Stimulated activated memory B cell treated with anti-CD40 and anti-IgM and Interleukin-4, amounts not matched to agents 10 μg/mL and 1 μg/mL and 100 μg/mL, for 72 hours (primary cell): ENCODE measurements at regions not wholly inside any gene's neighbourhood (a gene's known extent, or its start where the extent isn't known, plus 50 kb on each side); places are given as distances from the start of the nearest gene placed in this dataset.
"Not testable (repeated sequence)": the region's sequence is repeated elsewhere in the genome, so short reads cannot be mapped to it uniquely, and the experiment has no call there.

Source experiments
- ATAC-seq: fragments of 150-1000 bp; cut with Tn5 transposase; 2 replicates; pipeline ENCODE4 v1.10.0; 2021
- H3K27ac Mint-ChIP-seq: one replicate; pipeline ENCODE4 v1.8.0; 2022; ENCODE audit warnings: mild to moderate bottlenecking, mixed read lengths
- H3K27me3 Mint-ChIP-seq: one replicate; pipeline ENCODE4 v1.8.0; 2022; ENCODE audit warnings: mixed read lengths
- H3K36me3 Mint-ChIP-seq: one replicate; pipeline ENCODE4 v1.8.0; 2022; ENCODE audit warnings: mixed read lengths
- H3K4me1 Mint-ChIP-seq: one replicate; pipeline ENCODE4 v1.8.0; 2022; ENCODE audit warnings: mixed read lengths
- H3K4me3 Mint-ChIP-seq: one replicate; pipeline ENCODE4 v1.8.0; 2022; ENCODE audit warnings: mild to moderate bottlenecking, moderate library complexity, mixed read lengths
- H3K9me3 Mint-ChIP-seq: one replicate; pipeline ENCODE4 v1.8.0; 2022; ENCODE audit warnings: mixed read lengths

DNA sequence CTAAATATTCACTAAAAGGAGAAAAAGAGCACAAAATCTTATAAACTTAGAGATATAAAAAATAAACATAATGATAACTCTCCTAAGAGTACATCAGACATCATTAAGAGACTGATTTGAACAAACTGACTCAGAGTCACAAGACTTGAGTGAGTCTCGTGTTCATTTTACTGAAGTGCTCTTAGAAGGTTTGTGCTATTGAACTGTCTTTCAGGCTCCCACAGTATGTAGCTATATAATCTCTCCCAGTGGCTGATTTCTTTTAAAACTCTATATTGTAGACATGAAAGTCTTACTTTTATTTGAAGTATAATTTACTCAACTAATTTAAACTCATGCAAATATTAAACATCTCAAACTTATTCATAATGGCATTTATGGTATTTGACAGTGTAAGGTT lies 456.0 kb upstream of the FAM174A start:
- H3K27ac Mint-ChIP-seq, H3K36me3 Mint-ChIP-seq, ATAC-seq, H3K4me3 Mint-ChIP-seq, H3K27me3 Mint-ChIP-seq, H3K9me3 Mint-ChIP-seq, H3K4me1 Mint-ChIP-seq: not testable (repeated sequence)

DNA sequence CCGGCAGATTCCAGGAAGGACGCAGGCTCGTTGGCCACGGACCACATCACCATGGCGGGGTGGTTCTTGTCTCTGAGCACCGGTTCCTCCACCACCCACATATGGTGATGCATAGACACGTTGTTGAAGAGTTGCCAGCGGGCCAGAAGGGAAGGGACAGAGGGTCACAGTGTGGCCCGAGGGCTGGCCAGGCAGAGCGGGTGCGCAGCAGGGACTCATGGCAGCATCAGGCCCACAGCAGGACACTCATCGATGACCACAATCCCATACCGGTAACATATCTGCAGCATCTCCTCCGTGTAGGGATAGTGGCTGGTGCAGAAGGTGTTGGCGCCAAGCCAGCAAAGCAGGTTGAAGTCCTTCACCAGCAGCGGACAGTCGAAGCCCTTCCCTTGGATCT lies 469.2 kb upstream of the FAM174A start:
- H3K36me3 Mint-ChIP-seq, H3K4me1 Mint-ChIP-seq, H3K9me3 Mint-ChIP-seq, H3K4me3 Mint-ChIP-seq, H3K27me3 Mint-ChIP-seq, H3K27ac Mint-ChIP-seq: not testable (repeated sequence)
- peak; percentile 20 for ATAC-seq

DNA sequence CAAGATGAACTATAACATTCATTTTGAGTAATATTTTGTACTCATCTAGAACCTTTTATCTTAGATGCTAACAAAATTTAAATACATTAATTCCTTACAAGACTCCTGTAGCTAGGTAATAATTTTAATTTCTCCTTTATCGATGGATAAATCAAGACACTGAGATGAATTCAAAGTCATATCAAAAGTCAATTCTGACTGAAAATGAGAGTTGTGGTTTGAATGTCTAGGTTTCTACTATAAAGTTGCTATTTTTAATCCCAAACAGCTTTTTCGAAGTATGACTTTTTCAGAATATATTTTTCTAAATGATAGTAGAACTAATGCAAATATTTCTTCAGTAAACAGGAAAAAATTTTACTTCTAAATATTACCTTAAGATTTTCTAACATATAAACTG lies 491.7 kb upstream of the FAM174A start:
- no peak for ATAC-seq
- H3K36me3 Mint-ChIP-seq, result no peaks in the 10 kb centered on the region
- no peak overlapping the region for H3K27ac Mint-ChIP-seq
- H3K27me3 Mint-ChIP-seq, result no peaks in the 10 kb centered on the region
- no peaks in the 10 kb centered on the region for H3K4me1 Mint-ChIP-seq
- H3K9me3 Mint-ChIP-seq, result no peaks in the 10 kb centered on the region
- H3K4me3 Mint-ChIP-seq, result no peak overlapping the region

DNA sequence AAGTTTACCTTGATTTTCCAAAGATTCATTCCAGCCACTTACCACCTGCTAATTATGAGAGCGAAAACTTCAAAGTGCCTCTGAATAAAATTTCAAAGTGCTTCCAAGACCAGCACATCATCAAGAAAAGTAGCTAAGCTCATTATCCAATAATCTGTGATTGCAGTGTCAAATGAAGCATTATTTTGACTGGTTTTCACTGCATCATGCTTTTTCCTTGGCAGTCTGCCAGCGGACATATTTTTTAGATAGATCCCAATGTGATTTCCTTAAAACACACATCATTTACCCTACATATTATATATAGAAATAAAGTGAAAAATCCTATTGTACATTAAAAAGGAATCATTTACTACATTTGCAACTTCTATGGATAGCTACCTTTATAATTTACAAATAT lies 508.6 kb upstream of the FAM174A start:
- Mint-ChIP-seq H3K27ac (no peak overlapping the region), H3K9me3 (no peaks in the 10 kb centered on the region), H3K36me3 (no peaks in the 10 kb centered on the region), H3K4me3 (no peak overlapping the region), H3K4me1 (no peaks in the 10 kb centered on the region), H3K27me3 (no peaks in the 10 kb centered on the region)
- ATAC-seq, result no peak

- H3K27me3 Mint-ChIP-seq, result no peaks in the 10 kb centered on the region
- no peaks in the 10 kb centered on the region for H3K9me3 Mint-ChIP-seq
- no peak overlapping the region for H3K4me3 Mint-ChIP-seq
- no peak for ATAC-seq
- H3K36me3 Mint-ChIP-seq, result no peaks in the 10 kb centered on the region
- no peaks in the 10 kb centered on the region for H3K4me1 Mint-ChIP-seq
- H3K27ac Mint-ChIP-seq, result no peak overlapping the region
These were observed 511.6 kb upstream of the FAM174A start for GRCh38 chr5:100023536-100023935.

DNA sequence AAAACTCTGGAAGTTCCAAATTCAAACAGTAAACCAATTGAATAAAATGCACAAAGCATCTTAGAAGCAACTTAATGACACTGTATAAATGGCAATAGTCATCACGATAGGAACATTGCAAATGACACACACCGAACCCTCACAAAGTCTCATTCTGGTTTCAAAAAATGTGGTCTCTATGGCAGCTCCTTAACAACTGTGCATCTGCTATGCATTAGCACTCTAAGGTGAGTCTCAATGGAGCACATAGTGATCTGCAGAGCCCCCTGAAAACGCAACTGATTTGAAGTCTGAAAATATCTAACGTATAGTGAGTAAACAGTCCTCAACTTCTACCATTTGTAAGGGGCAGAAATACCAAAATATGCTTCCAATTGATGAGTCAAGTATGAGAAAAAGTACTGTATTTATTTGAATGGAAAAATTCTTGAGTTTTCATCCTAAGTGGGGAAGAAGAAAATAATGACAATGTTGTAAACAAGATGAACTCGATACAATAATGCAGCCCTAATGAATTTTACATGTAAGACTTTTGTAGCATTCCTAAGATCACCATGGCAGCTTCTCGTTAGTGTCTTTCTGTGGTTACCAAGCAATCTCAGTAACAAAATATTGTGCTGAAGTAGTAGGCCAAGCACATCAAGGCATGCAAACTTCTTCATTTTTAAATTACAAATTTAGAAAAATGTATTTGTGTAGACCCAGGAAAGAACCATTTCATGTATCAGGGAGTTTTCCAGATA lies 517.5 kb upstream of the FAM174A start:
- Mint-ChIP-seq H3K36me3 (no peaks in the 10 kb centered on the region), H3K4me1 (no peaks in the 10 kb centered on the region), H3K27me3 (no peaks in the 10 kb centered on the region), H3K27ac (no peak overlapping the region), H3K9me3 (no peaks in the 10 kb centered on the region), H3K4me3 (no peak overlapping the region)
- ATAC-seq, result no peak

GRCh38 chr5:100013305-100013704 lies 521.9 kb upstream of the FAM174A start:
- H3K27ac Mint-ChIP-seq, H3K27me3 Mint-ChIP-seq, H3K4me3 Mint-ChIP-seq, H3K36me3 Mint-ChIP-seq, ATAC-seq, H3K4me1 Mint-ChIP-seq, H3K9me3 Mint-ChIP-seq: not testable (repeated sequence)

DNA sequence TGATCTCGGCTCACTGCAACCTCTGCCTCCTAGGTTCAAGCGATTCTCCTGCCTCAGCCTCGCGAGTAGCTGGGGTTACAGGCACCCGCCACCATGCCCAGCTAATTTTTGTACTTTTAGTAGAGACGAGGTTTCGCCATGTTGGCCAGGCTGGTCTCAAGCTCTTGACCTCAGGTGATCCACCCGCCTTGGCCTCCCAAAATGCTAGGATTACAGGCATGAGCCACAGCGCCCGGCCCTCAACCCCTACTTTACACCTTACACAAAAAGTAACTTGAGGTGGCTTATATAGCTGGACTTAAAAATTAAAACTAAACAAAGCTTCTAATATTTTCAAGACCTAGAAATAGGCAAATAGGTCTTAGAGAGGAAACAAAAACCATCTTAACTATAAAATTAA lies 524.0 kb upstream of the FAM174A start:
- H3K27me3 Mint-ChIP-seq, H3K36me3 Mint-ChIP-seq, H3K27ac Mint-ChIP-seq, H3K4me1 Mint-ChIP-seq, ATAC-seq, H3K4me3 Mint-ChIP-seq, H3K9me3 Mint-ChIP-seq: not testable (repeated sequence)

GRCh38 chr5:100004969-100005368 lies 530.2 kb upstream of the FAM174A start:
- Mint-ChIP-seq H3K4me3 (no peak overlapping the region), H3K27ac (no peak overlapping the region), H3K4me1 (no peaks in the 10 kb centered on the region), H3K36me3 (no peaks in the 10 kb centered on the region), H3K9me3 (peaks cover 7% of the 10 kb centered on the region), H3K27me3 (no peaks in the 10 kb centered on the region)
- no peak for ATAC-seq

- peak; percentile 16 for ATAC-seq
- H3K27ac Mint-ChIP-seq, result no peak overlapping the region
- H3K4me1 Mint-ChIP-seq, result no peaks in the 10 kb centered on the region
- no peaks in the 10 kb centered on the region for H3K27me3 Mint-ChIP-seq
- no peak overlapping the region for H3K4me3 Mint-ChIP-seq
- peaks cover 4% of the 10 kb centered on the region for H3K9me3 Mint-ChIP-seq
- no peaks in the 10 kb centered on the region for H3K36me3 Mint-ChIP-seq
These were observed 536.9 kb upstream of the FAM174A start for GRCh38 chr5:99998319-99998718.

- no peak for ATAC-seq
- Mint-ChIP-seq H3K4me1 (no peaks in the 10 kb centered on the region), H3K36me3 (no peaks in the 10 kb centered on the region), H3K9me3 (no peaks in the 10 kb centered on the region), H3K4me3 (no peak overlapping the region), H3K27ac (no peak overlapping the region), H3K27me3 (no peaks in the 10 kb centered on the region)
These were observed 539.8 kb upstream of the FAM174A start for GRCh38 chr5:99995407-99995806.

DNA sequence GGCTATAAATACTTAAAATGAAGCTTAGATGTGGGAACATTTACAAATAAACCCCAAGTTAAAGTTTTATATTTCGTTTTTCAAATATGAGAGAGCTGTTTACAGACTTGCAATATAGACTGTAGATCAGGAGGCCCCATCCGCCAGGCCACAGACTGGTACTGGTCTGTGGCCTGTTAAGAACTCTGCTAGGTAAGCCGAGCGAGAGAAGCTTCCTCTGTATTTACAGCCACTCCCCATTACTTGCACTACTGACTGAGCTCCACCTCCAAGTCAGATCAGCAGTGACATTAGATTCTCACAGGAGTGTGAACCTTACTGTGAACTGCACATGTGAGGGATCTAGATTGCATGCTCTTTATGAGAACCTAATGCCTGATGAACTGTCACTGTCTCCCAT lies 561.4 kb upstream of the FAM174A start:
- no peak for ATAC-seq
- H3K4me1 Mint-ChIP-seq, result no peaks in the 10 kb centered on the region

DNA sequence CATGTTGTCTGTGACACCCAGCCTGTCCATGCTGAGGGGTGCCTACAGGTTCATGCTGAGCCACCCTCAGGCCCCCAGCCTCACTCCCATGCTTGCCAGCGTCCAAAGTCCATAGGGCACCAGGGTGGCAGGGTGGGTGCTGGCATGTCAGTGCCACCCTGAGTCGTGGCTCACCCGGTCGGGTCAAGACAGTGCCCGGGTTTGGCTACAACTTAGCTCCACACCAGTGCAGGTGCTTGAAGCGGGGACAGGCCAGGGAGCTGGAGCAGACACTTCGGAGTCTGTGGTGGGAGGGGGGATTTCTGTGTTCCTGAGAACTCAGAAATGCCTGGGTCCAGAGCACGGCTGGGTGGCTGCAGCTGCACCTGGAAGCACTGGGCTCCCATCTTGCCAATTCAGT lies 579.2 kb upstream of the FAM174A start:
- Mint-ChIP-seq H3K9me3 (peaks cover 7% of the 10 kb centered on the region), H3K4me3 (no peak overlapping the region), H3K27ac (no peak overlapping the region), H3K27me3 (no peaks in the 10 kb centered on the region), H3K36me3 (no peaks in the 10 kb centered on the region), H3K4me1 (no peaks in the 10 kb centered on the region)
- ATAC-seq, result peak; percentile 59

More for the DNA sequence above, 561.4 kb upstream of the FAM174A start:
- no peak overlapping the region for H3K27ac Mint-ChIP-seq
- no peaks in the 10 kb centered on the region for H3K9me3 Mint-ChIP-seq
- H3K36me3 Mint-ChIP-seq, result no peaks in the 10 kb centered on the region
- H3K27me3 Mint-ChIP-seq, result no peaks in the 10 kb centered on the region
- no peak overlapping the region for H3K4me3 Mint-ChIP-seq

DNA sequence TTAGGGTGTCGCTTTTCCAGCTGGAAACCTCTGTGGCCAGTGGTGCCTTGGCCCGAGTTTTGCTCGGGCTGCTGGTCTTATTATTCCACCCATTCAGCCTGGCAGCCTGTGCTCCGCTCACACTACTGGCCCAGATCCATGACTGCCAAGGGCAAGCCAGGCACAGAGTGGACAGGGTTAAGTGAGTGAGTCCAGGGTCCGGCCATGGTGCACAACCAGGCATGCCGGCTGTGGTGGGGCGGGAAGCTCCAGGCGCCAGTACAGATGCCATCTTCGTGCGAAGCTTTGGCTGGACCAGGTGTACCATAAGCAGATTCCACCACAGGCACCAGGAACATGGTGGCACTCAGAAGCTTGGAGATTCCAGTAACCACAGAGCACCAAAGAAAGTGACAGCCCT lies 580.2 kb upstream of the FAM174A start:
- no peaks in the 10 kb centered on the region for H3K36me3 Mint-ChIP-seq
- no peak overlapping the region for H3K4me3 Mint-ChIP-seq
- no peaks in the 10 kb centered on the region for H3K27me3 Mint-ChIP-seq
- no peak overlapping the region for H3K27ac Mint-ChIP-seq
- H3K4me1 Mint-ChIP-seq, result no peaks in the 10 kb centered on the region
- ATAC-seq, result peak; percentile 49
- H3K9me3 Mint-ChIP-seq, result peaks cover 7% of the 10 kb centered on the region

GRCh38 chr5:99949969-99950524 lies 585.1 kb upstream of the FAM174A start:
- peaks cover 5% of the 10 kb centered on the region for H3K9me3 Mint-ChIP-seq
- H3K27me3 Mint-ChIP-seq, result no peaks in the 10 kb centered on the region
- ATAC-seq, result no peak
- no peak overlapping the region for H3K4me3 Mint-ChIP-seq
- H3K36me3 Mint-ChIP-seq, result no peaks in the 10 kb centered on the region
- no peak overlapping the region for H3K27ac Mint-ChIP-seq
- no peaks in the 10 kb centered on the region for H3K4me1 Mint-ChIP-seq

- Mint-ChIP-seq H3K9me3 (no peaks in the 10 kb centered on the region), H3K4me3 (no peak overlapping the region), H3K4me1 (no peaks in the 10 kb centered on the region), H3K27me3 (no peaks in the 10 kb centered on the region), H3K36me3 (no peaks in the 10 kb centered on the region), H3K27ac (no peak overlapping the region)
- ATAC-seq, result no peak
These were observed 585.8 kb upstream of the FAM174A start for GRCh38 chr5:99949361-99949760.
